HepG2 (cell line): ENCODE measurements at regions not wholly inside any gene's neighbourhood (a gene's known extent, or its start where the extent isn't known, plus 50 kb on each side); places are given as distances from the start of the nearest gene placed in this dataset.

Experiments used
- ATAC-seq: fragments of 200-7000 bp; cut with Tn5 transposase; 3 replicates; pipeline ENCODE4 v1.9.1; 2020; ENCODE audit warnings: mild to moderate bottlenecking, moderate library complexity
- BruUV-seq: library from RNA; stranded (reverse); fragments of 400-500 nt; replicated peaks from 2 replicates; lab custom pipeline; 2021; lab: Mats Ljungman, UMichigan
- CTCF ChIA-PET: fragments of 300-600 bp; formaldehyde crosslinking; extraction: SDS; loops from one replicate; lab custom pipeline; 2021; ENCODE audit warnings: low total read pairs, inconsistent platforms, low intra/inter-chr PET ratio; lab: Yijun Ruan, JAX
- POLR2A ChIA-PET: fragments of 350-600 bp; sonication (Branson Sonifier 250); formaldehyde crosslinking; loops from one replicate; lab custom pipeline; 2020; ENCODE audit warnings: antibody characterized with exemption, inconsistent platforms; lab: Yijun Ruan, JAX
- DNase-seq: peaks from one replicate; pipeline ENCODE4 v3.0.0-alpha.2; 2015; ENCODE audit warnings: low spot score
- FAIRE-seq: peaks from 3 replicates; lab custom pipeline; 2011; peaks lifted over from hg19 to GRCh38; lab: Jason Lieb, UNC
- H2AFZ ChIP-seq: one replicate; pipeline ENCODE4 v1.6.1; 2011; ENCODE audit warnings: low read length, inconsistent platforms
- H3K27ac ChIP-seq: fragments of 300-600 bp; 3 replicates; pipeline ENCODE4 v1.8.0; 2011; ENCODE audit warnings: mixed run types, mild to moderate bottlenecking, mixed read lengths, low read length, inconsistent platforms; ENCODE audit not compliant: insufficient read depth; ENCODE audit errors: extremely low read length
- H3K27me3 ChIP-seq, 2 experiments: fragments of 200-600 bp in 1 of 2; 2 replicates in 1 of 2; 3 replicates in 1 of 2; pipeline versions ENCODE4 v1.6.0 to v1.8.0; 2011; ENCODE audit warnings: low read length in 2 of 2, mild to moderate bottlenecking in 2 of 2, moderate library complexity in 2 of 2, inconsistent platforms in 1 of 2; ENCODE audit not compliant: insufficient read depth in 2 of 2, control insufficient read depth in 1 of 2
- H3K36me3 ChIP-seq, 2 experiments: fragments of 200-600 bp in 1 of 2; replicated peaks in 1 of 2; 2 replicates in 1 of 2; 3 replicates in 1 of 2; pipeline versions ENCODE4 v1.5.1 to v1.8.0; 2011; ENCODE audit warnings: low read length in 2 of 2, inconsistent platforms in 1 of 2; ENCODE audit not compliant: insufficient read depth in 2 of 2, control insufficient read depth in 1 of 2
- H3K4me1 ChIP-seq: 2 replicates; pipeline ENCODE4 v1.5.1; 2012; ENCODE audit warnings: low read length, inconsistent platforms; ENCODE audit not compliant: insufficient read depth
- H3K4me2 ChIP-seq: 2 replicates; pipeline ENCODE4 v1.6.0; 2011; ENCODE audit warnings: low read depth, low read length, inconsistent platforms
- H3K4me3 ChIP-seq, 3 experiments: fragments of 200-600 bp in 1 of 3; sonication (generic), shearing (Covaris generic) in 1 of 3; replicated peaks in 1 of 3; 2 replicates each; pipeline ENCODE4 v1.5.1; 2011 to 2016; ENCODE audit warnings: low read length in 3 of 3, inconsistent platforms in 2 of 3, low read depth in 2 of 3, mild to moderate bottlenecking in 2 of 3, control low read depth in 1 of 3, mixed read lengths in 1 of 3; ENCODE audit not compliant: insufficient read depth in 1 of 3
- H3K79me2 ChIP-seq: one replicate; pipeline ENCODE4 v1.6.1; 2011; ENCODE audit warnings: low read length, inconsistent platforms; ENCODE audit not compliant: insufficient read depth
- H3K9ac ChIP-seq: 2 replicates; pipeline ENCODE4 v1.6.0; 2011; ENCODE audit warnings: mild to moderate bottlenecking, low read depth, low read length, inconsistent platforms; ENCODE audit not compliant: insufficient read depth
- H3K9me3 ChIP-seq: 2 replicates; pipeline ENCODE4 v1.5.1; 2012; ENCODE audit warnings: mild to moderate bottlenecking, low read length
- H4K20me1 ChIP-seq: 2 replicates; pipeline ENCODE4 v1.6.0; 2011; ENCODE audit warnings: inconsistent platforms, mild to moderate bottlenecking, low read length, moderate library complexity; ENCODE audit not compliant: insufficient read depth
- ARNTL ChIP-seq: sonication (generic); formaldehyde crosslinking; IDR thresholded peaks from 2 replicates; pipeline ENCODE4 v1.4.0; 2020; ENCODE audit warnings: mild to moderate bottlenecking, missing genetic modification reagents
- CCAR2 ChIP-seq: fragments of 200-400 bp; formaldehyde crosslinking; optimal IDR thresholded peaks from 2 replicates; pipeline ENCODE3; 2018; ENCODE audit warnings: low read depth, mild to moderate bottlenecking, low read length, moderate library complexity
- GFI1 ChIP-seq: sonication (generic); formaldehyde crosslinking; IDR thresholded peaks from 2 replicates; pipeline ENCODE4 v1.5.0; 2020; ENCODE audit warnings: missing genetic modification reagents, mild to moderate bottlenecking, borderline replicate concordance
- HNF4A ChIP-seq: sonication (generic); formaldehyde crosslinking; IDR thresholded peaks from 2 replicates; pipeline ENCODE4 v1.4.0; 2020; ENCODE audit warnings: missing genetic modification reagents
- JUNB ChIP-seq: sonication (generic); formaldehyde crosslinking; IDR thresholded peaks from 2 replicates; pipeline ENCODE4 v1.8.0; 2022; ENCODE audit warnings: missing genetic modification reagents, mild to moderate bottlenecking, borderline replicate concordance
- SALL1 ChIP-seq: sonication (generic); formaldehyde crosslinking; IDR thresholded peaks from 2 replicates; pipeline ENCODE4 v1.8.0; 2022; ENCODE audit warnings: mild to moderate bottlenecking, missing genetic modification reagents
- SIX4 ChIP-seq: sonication (generic); formaldehyde crosslinking; IDR thresholded peaks from 2 replicates; pipeline ENCODE4 v1.4.0; 2020; ENCODE audit warnings: missing genetic modification reagents
- SOX6 ChIP-seq, 2 experiments: fragments of 450-650 bp in 1 of 2; sonication (generic) in 1 of 2; formaldehyde crosslinking in 1 of 2; IDR thresholded peaks; 2 replicates each; pipeline versions ENCODE4 v1.4.0 to v1.6.1; 2017 to 2020; ENCODE audit warnings: antibody characterized with exemption in 1 of 2, mild to moderate bottlenecking in 1 of 2, missing genetic modification reagents in 1 of 2
- ZMYM2 ChIP-seq: sonication (generic); formaldehyde crosslinking; IDR thresholded peaks from 2 replicates; pipeline ENCODE4 v1.8.0; 2022; ENCODE audit warnings: mild to moderate bottlenecking, missing genetic modification reagents
- ZMYM3 ChIP-seq: sonication (generic); formaldehyde crosslinking; IDR thresholded peaks from 2 replicates; pipeline ENCODE4 v1.5.1; 2020; ENCODE audit warnings: mild to moderate bottlenecking, missing genetic modification reagents
- ZNF441 ChIP-seq: sonication (generic); formaldehyde crosslinking; IDR thresholded peaks from 2 replicates; pipeline ENCODE4 v1.7.0; 2021; ENCODE audit warnings: missing genetic modification reagents, borderline replicate concordance
- ZNF605 ChIP-seq: sonication (generic); formaldehyde crosslinking; IDR thresholded peaks from 2 replicates; pipeline ENCODE4 v1.8.0; 2022; ENCODE audit warnings: mild to moderate bottlenecking, missing genetic modification reagents
- ZNF629 ChIP-seq: sonication (generic); formaldehyde crosslinking; conservative IDR thresholded peaks from 2 replicates; pipeline ENCODE4 v1.5.0; 2020; ENCODE audit warnings: missing genetic modification reagents
- WGBS: methylation state at CpG from one replicate; pipeline ENCODE4 v1.1.6; 2017; ENCODE audit warnings: low lambda C conversion rate; 5-methylcytosine and 5-hydroxymethylcytosine counted together
- in situ Hi-C: cut with HindIII; loops from 2 replicates; pipeline ENCODE4 v1.10.0; 2017; ENCODE audit warnings: low pct_unique_long_range_greater_than_20kb; ENCODE audit not compliant: extremely low pct_ligation_motif_present
- intact Hi-C: fragments of 100-400 bp; cut with micrococcal nuclease; formaldehyde crosslinking; loops from one replicate; pipeline ENCODE4 v1.10.0; 2022; ENCODE audit not compliant: unreplicated experiment
- TF ChIP-seq, protein P1 (sequence below): sonication (generic); formaldehyde crosslinking; IDR thresholded peaks from 2 replicates; pipeline ENCODE4 v1.4.0; 2020; ENCODE audit warnings: missing genetic modification reagents, borderline replicate concordance

DNA sequence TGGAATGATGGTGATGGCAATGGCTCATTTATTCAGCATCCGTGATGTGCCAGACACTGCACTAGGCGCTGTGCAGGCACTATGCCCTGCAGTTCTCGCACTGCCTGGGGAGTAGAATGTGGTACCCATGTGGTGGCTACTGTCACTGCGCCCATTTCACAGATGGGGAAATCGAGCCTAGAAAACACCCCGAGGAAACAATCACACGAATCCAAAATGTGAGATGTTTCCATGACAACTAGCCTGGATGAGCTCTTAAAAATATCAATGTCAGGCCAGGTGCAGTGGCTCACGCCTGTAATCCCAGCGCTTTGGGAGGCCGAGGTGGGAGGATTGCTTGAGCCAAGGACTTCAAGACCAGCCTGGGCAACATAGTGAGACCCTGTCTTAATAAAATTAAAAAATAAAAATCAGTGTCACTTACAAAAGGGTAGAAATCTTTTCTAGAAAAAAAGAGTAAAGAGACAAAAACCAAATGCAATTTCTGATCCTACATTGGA is 57.9 kb upstream of the TNRC6A start:
- ATAC-seq, result no peak

DNA sequence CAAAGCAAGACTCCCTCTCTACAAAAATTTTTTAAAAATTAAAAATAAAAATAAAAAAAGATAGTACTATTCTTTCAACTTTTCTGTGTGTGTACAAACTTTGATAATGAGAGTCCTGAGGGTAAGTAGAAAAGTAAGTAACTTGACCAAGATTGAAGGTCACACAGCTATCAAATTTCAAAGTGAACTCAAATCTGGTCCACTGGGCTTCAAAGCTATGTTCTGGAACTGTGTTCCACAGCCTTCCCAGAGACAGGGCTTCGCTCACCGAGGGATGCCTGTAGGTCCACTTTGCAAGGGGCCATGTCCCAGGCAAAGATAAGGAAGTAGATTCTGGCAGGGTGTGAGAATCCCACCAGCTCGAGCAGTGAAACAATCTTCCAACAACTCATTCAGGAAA is 56.3 kb upstream of the TNRC6A start:
- intact Hi-C loops, result no loop called here
- Histone ChIP-seq H3K79me2 (no peaks in the 10 kb centered on the region), H3K27ac (no peak overlapping the region), H4K20me1 (no peaks in the 10 kb centered on the region), H3K9ac (no peak overlapping the region), H3K36me3 (no peaks in the 10 kb centered on the region), H2AFZ (no peak overlapping the region), H3K4me1 (peaks cover 31% of the 10 kb centered on the region), H3K27me3 (peaks cover 0 to 4% of the 10 kb centered on the region in 2 experiments; a peak in 1 of 5 replicates), H3K4me3 (no peak overlapping the region), H3K4me2 (peak overlapping the region; percentile 53), H3K9me3 (no peaks in the 10 kb centered on the region)
- POLR2A ChIA-PET, result no interaction called here
- 0% methylated on average over 3 of the region's 3 CpGs for WGBS
- CTCF ChIA-PET, result no interaction called here
- peak; percentile 44; the same call in 2 of the 3 replicates for ATAC-seq
- peak; percentile 33 for DNase-seq
- in situ Hi-C loops, result no loop called here
- BruUV-seq, result no TSS peak
- peak; percentile 72 for FAIRE-seq
- TF ChIP-seq CCAR2 (no peak), ARNTL (CRISPR knock-in tag) (no peak), HNF4A (peak; percentile 36; the same call in 1 of the 2 replicates), SALL1 (CRISPR knock-in tag) (peak; percentile 29; the same call in 1 of the 2 replicates), SIX4 (CRISPR knock-in tag) (peak; percentile 93), SOX6 (IDR thresholded peaks at IDR 0.05) (no peak), SOX6 (CRISPR knock-in tag; IDR thresholded peaks at IDR 0.05) (peak; percentile 36), ZNF605 (CRISPR knock-in tag) (0 out of 2 replicates have a peak, but pooled peaks have one; percentile 20), GFI1 (CRISPR knock-in tag) (no peak)
- TF ChIP-seq, protein P1, sequence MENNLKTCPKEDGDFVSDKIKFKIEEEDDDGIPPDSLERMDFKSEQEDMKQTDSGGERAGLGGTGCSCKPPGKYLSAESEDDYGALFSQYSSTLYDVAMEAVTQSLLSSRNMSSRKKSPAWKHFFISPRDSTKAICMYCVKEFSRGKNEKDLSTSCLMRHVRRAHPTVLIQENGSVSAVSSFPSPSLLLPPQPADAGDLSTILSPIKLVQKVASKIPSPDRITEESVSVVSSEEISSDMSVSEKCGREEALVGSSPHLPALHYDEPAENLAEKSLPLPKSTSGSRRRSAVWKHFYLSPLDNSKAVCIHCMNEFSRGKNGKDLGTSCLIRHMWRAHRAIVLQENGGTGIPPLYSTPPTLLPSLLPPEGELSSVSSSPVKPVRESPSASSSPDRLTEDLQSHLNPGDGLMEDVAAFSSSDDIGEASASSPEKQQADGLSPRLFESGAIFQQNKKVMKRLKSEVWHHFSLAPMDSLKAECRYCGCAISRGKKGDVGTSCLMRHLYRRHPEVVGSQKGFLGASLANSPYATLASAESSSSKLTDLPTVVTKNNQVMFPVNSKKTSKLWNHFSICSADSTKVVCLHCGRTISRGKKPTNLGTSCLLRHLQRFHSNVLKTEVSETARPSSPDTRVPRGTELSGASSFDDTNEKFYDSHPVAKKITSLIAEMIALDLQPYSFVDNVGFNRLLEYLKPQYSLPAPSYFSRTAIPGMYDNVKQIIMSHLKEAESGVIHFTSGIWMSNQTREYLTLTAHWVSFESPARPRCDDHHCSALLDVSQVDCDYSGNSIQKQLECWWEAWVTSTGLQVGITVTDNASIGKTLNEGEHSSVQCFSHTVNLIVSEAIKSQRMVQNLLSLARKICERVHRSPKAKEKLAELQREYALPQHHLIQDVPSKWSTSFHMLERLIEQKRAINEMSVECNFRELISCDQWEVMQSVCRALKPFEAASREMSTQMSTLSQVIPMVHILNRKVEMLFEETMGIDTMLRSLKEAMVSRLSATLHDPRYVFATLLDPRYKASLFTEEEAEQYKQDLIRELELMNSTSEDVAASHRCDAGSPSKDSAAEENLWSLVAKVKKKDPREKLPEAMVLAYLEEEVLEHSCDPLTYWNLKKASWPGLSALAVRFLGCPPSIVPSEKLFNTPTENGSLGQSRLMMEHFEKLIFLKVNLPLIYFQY (CRISPR knock-in tag), result peak; percentile 93; the same call in 1 of the 2 replicates

More for the DNA sequence above, 57.9 kb upstream of the TNRC6A start:
- CTCF ChIA-PET, result no interaction called here
- H3K4me2 ChIP-seq, result no peak overlapping the region
- no peaks in the 10 kb centered on the region for H4K20me1 ChIP-seq
- no peak overlapping the region for H3K27ac ChIP-seq
- TF ChIP-seq ZNF629 (CRISPR knock-in tag), result peak; percentile 93
- 0 out of 2 replicates have a peak, but pooled peaks have one; percentile 21 for TF ChIP-seq ZMYM2 (CRISPR knock-in tag)
- TF ChIP-seq ZMYM3 (CRISPR knock-in tag), result peak; percentile 58; the same call in 1 of the 2 replicates
- TF ChIP-seq JUNB (CRISPR knock-in tag), result no peak
- no peak for TF ChIP-seq ZNF441
- no peaks in the 10 kb centered on the region for H3K9me3 ChIP-seq
- H3K79me2 ChIP-seq, result no peaks in the 10 kb centered on the region
- H3K36me3 ChIP-seq, result no peaks in the 10 kb centered on the region
- intact Hi-C loops, result no loop called here
- no peak overlapping the region for H3K9ac ChIP-seq
- BruUV-seq, result no TSS peak
- H3K4me1 ChIP-seq, result peaks cover 31% of the 10 kb centered on the region
- in situ Hi-C loops, result no loop called here
- H3K27me3 ChIP-seq, result peaks cover 0 to 4% of the 10 kb centered on the region in 2 experiments; a peak in 1 of 5 replicates
- no peak for FAIRE-seq
- H3K4me3 ChIP-seq, result no peak overlapping the region
- H2AFZ ChIP-seq, result no peak overlapping the region
- WGBS, result 74% methylated on average over 10 of the region's 10 CpGs
- no peak for DNase-seq
- POLR2A ChIA-PET, result no interaction called here
